Testis (tissue), 2 donors: ENCODE measurements at regions not wholly inside any gene's neighbourhood (a gene's known extent, or its start where the extent isn't known, plus 50 kb on each side); places are given as distances from the start of the nearest gene placed in this dataset.

Experiments used
- CTCF ChIP-seq, 3 experiments: fragments of 450-650 bp in 2 of 3; fragments of 200-600 bp in 1 of 3; sonication (generic) in 1 of 3; IDR thresholded peaks; one replicate each; pipeline ENCODE4 v1.5.1; 2016 to 2019; ENCODE audit warnings: antibody characterized with exemption in 3 of 3, mild to moderate bottlenecking in 2 of 3, moderate library complexity in 1 of 3
- POLR2A ChIP-seq: fragments of 450-650 bp; IDR thresholded peaks from one replicate; pipeline ENCODE4 v1.6.1; 2017; ENCODE audit warnings: antibody characterized with exemption, mild to moderate bottlenecking, moderate library complexity

GRCh38 chr16:73793871-73794437 is 502.7 kb upstream of the PSMD7 start:
- TF ChIP-seq POLR2A (no peak), CTCF (IDR thresholded peaks at IDR 0.05) (no peak)
